H1 (cell line): ENCODE measurements at regions not wholly inside any gene's neighbourhood (a gene's known extent, or its start where the extent isn't known, plus 50 kb on each side); places are given as distances from the start of the nearest gene placed in this dataset.

Experiments
- JUND ChIP-seq: IDR thresholded peaks from 2 replicates; pipeline ENCODE4 v1.6.1; 2011; ENCODE audit warnings: mild to moderate bottlenecking, improper control_type of control experiment, low read length
- KDM5A ChIP-seq: fragments of 200-600 bp; IDR thresholded peaks from 2 replicates; pipeline ENCODE4 v1.7.1; 2012; ENCODE audit warnings: mild to moderate bottlenecking, low read length, inconsistent platforms, mixed read lengths
- SIN3A ChIP-seq, 2 experiments: IDR thresholded peaks in 1 of 2; conservative IDR thresholded peaks in 1 of 2; 2 replicates each; pipeline ENCODE4 v1.6.1; 2011 to 2012; ENCODE audit warnings: low read length in 2 of 2, improper control_type of control experiment in 1 of 2, low read depth in 1 of 2, mild to moderate bottlenecking in 1 of 2
- TF ChIP-seq, protein P1 (sequence below): IDR thresholded peaks from 2 replicates; pipeline ENCODE4 v1.6.1; 2012; ENCODE audit warnings: low read length, inconsistent platforms

DNA sequence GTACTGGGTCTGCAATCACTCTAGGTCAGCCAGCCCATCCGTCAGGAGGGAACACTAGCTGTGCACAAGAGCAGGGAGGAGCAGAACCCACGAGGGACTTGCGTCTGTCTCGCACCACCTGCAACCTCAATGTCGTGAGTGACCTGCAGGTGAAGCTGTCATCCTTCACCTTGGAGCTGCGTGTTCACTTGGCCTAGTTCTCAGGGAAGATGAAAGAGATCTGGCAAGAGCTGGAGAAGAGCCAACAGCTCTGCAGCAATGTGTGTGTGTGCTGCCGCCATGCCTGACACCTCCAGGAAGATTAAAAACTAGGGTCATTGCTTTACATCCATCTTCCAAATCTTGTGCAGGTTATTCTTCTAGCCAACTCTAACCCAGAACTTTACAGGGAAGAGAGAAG lies 117.6 kb upstream of the MRI1 start (continued):
- TF ChIP-seq SIN3A (conservative IDR thresholded peaks at IDR 0.05 in 1 of 2, IDR thresholded peaks at IDR 0.05 in 1 of 2; ENCODE audit: low read depth in 1 of 2, low read length in 2 of 2) (no peak), KDM5A (no peak), JUND (no peak)
- TF ChIP-seq, protein P1, sequence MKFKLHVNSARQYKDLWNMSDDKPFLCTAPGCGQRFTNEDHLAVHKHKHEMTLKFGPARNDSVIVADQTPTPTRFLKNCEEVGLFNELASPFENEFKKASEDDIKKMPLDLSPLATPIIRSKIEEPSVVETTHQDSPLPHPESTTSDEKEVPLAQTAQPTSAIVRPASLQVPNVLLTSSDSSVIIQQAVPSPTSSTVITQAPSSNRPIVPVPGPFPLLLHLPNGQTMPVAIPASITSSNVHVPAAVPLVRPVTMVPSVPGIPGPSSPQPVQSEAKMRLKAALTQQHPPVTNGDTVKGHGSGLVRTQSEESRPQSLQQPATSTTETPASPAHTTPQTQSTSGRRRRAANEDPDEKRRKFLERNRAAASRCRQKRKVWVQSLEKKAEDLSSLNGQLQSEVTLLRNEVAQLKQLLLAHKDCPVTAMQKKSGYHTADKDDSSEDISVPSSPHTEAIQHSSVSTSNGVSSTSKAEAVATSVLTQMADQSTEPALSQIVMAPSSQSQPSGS: no peak
